Loucy (cell line): ENCODE measurements at regions not wholly inside any gene's neighbourhood (a gene's known extent, or its start where the extent isn't known, plus 50 kb on each side); places are given as distances from the start of the nearest gene placed in this dataset.

Experiments used
- H2AFZ ChIP-seq: fragments of 200-600 bp; sonication (generic); 2 replicates; pipeline ENCODE4 v1.6.0; 2016; ENCODE audit warnings: antibody characterized with exemption, mild to moderate bottlenecking, low read length, moderate library complexity
- H3F3A ChIP-seq: fragments of 200-600 bp; 2 replicates; pipeline ENCODE4 v1.6.0; 2016; ENCODE audit warnings: antibody characterized with exemption, low read depth, mild to moderate bottlenecking
- H3K27me3 ChIP-seq: fragments of 200-600 bp; sonication (generic); 2 replicates; pipeline ENCODE4 v1.6.1; 2014; ENCODE audit warnings: low read length, mild to moderate bottlenecking; ENCODE audit not compliant: insufficient read depth, poor library complexity, severe bottlenecking
- H3K36me3 ChIP-seq: fragments of 200-600 bp; sonication (generic); 2 replicates; pipeline ENCODE4 v1.6.1; 2016; ENCODE audit warnings: low read length; ENCODE audit not compliant: insufficient read depth
- H3K4me1 ChIP-seq: fragments of 200-600 bp; sonication (generic); 2 replicates; pipeline ENCODE4 v1.5.1; 2014; ENCODE audit warnings: low read length, mild to moderate bottlenecking; ENCODE audit not compliant: insufficient read depth, poor library complexity, severe bottlenecking
- H3K4me2 ChIP-seq: fragments of 200-600 bp; sonication (generic); 2 replicates; pipeline ENCODE4 v1.6.0; 2014; ENCODE audit warnings: antibody characterized with exemption, low read length, low read depth, mild to moderate bottlenecking; ENCODE audit not compliant: poor library complexity, severe bottlenecking
- H3K4me3 ChIP-seq: fragments of 200-600 bp; sonication (generic); 2 replicates; pipeline ENCODE4 v1.5.1; 2014; ENCODE audit warnings: low read length, mild to moderate bottlenecking, mixed read lengths; ENCODE audit not compliant: poor library complexity, severe bottlenecking
- H3K79me2 ChIP-seq: fragments of 200-600 bp; sonication (generic); 2 replicates; pipeline ENCODE4 v1.6.1; 2014; ENCODE audit warnings: low read length; ENCODE audit not compliant: insufficient read depth
- H3K9ac ChIP-seq: fragments of 200-600 bp; sonication (generic); 2 replicates; pipeline ENCODE4 v1.6.0; 2014; ENCODE audit warnings: mild to moderate bottlenecking, low read depth, low read length, moderate library complexity; ENCODE audit not compliant: poor library complexity, severe bottlenecking
- H3K9me2 ChIP-seq: fragments of 200-600 bp; sonication (generic); replicated peaks from 2 replicates; pipeline ENCODE4 v1.6.1; 2016; ENCODE audit warnings: low read depth, low read length, mixed read lengths
- H3K9me3 ChIP-seq: fragments of 200-600 bp; sonication (generic); 2 replicates; pipeline ENCODE4 v1.6.1; 2014; ENCODE audit warnings: mild to moderate bottlenecking, antibody characterized with exemption, low read length, low read depth; ENCODE audit not compliant: insufficient read depth
- H4K20me1 ChIP-seq: fragments of 200-600 bp; sonication (generic); 2 replicates; pipeline ENCODE4 v1.6.0; 2014; ENCODE audit warnings: antibody characterized with exemption, low read length, mild to moderate bottlenecking; ENCODE audit not compliant: insufficient read depth, poor library complexity, severe bottlenecking
- CTCF ChIP-seq: fragments of 200-600 bp; sonication (generic); conservative IDR thresholded peaks from 2 replicates; pipeline ENCODE4 v1.5.1; 2014; ENCODE audit warnings: mild to moderate bottlenecking, antibody characterized with exemption, low read length
- EZH2phosphoT487 ChIP-seq: fragments of 200-600 bp; IDR thresholded peaks from 2 replicates; pipeline ENCODE4 v1.6.1; 2018; ENCODE audit warnings: antibody characterized with exemption, mild to moderate bottlenecking, moderate library complexity, borderline replicate concordance

- H3K27me3 ChIP-seq: no peaks in the 10 kb centered on the region
- TF ChIP-seq CTCF: no peak
- TF ChIP-seq EZH2phosphoT487: no peak
- H3K9ac ChIP-seq: no peak overlapping the region
- no peaks in the 10 kb centered on the region for H3K79me2 ChIP-seq
- no peaks in the 10 kb centered on the region for H3K36me3 ChIP-seq
- no peaks in the 10 kb centered on the region for H3K9me3 ChIP-seq
- no peak overlapping the region for H2AFZ ChIP-seq
- H3K4me3 ChIP-seq: no peak overlapping the region
- no peaks in the 10 kb centered on the region for H3K9me2 ChIP-seq
- H4K20me1 ChIP-seq: no peaks in the 10 kb centered on the region
- no peak overlapping the region for H3K4me2 ChIP-seq
- H3K4me1 ChIP-seq: no peaks in the 10 kb centered on the region
- no peaks in the 10 kb centered on the region for H3F3A ChIP-seq
Observed at GRCh38 chr2:217275091-217275490, 415.2 kb upstream of the TNP1 start.

- Histone ChIP-seq H3K36me3 (no peaks in the 10 kb centered on the region), H2AFZ (no peak overlapping the region), H3K4me3 (no peak overlapping the region), H3F3A (no peaks in the 10 kb centered on the region), H3K9me3 (no peaks in the 10 kb centered on the region), H3K9me2 (no peaks in the 10 kb centered on the region), H3K27me3 (no peaks in the 10 kb centered on the region), H3K4me2 (no peak overlapping the region), H4K20me1 (no peaks in the 10 kb centered on the region), H3K4me1 (no peaks in the 10 kb centered on the region), H3K79me2 (no peaks in the 10 kb centered on the region), H3K9ac (no peak overlapping the region)
- TF ChIP-seq EZH2phosphoT487 (no peak), CTCF (no peak)
Observed at GRCh38 chr2:217274578-217274977, 414.7 kb upstream of the TNP1 start.

GRCh38 chr2:217273851-217274250, 414.0 kb upstream of the TNP1 start:
- H3K27me3 ChIP-seq: no peaks in the 10 kb centered on the region
- H3K9me3 ChIP-seq: no peaks in the 10 kb centered on the region
- H3K4me3 ChIP-seq: no peak overlapping the region
- no peak overlapping the region for H3K4me2 ChIP-seq
- H4K20me1 ChIP-seq: no peaks in the 10 kb centered on the region
- H3K79me2 ChIP-seq: no peaks in the 10 kb centered on the region
- H3F3A ChIP-seq: no peaks in the 10 kb centered on the region
- no peaks in the 10 kb centered on the region for H3K36me3 ChIP-seq
- H3K4me1 ChIP-seq: no peaks in the 10 kb centered on the region
- TF ChIP-seq EZH2phosphoT487: no peak
- TF ChIP-seq CTCF: no peak
- H2AFZ ChIP-seq: no peak overlapping the region
- H3K9me2 ChIP-seq: no peaks in the 10 kb centered on the region
- H3K9ac ChIP-seq: no peak overlapping the region
